ENCODE measurements at regions not wholly inside any gene's neighbourhood (a gene's known extent, or its start where the extent isn't known, plus 50 kb on each side); places are given as distances from the start of the nearest gene placed in this dataset.

GRCh38 chr1:185439727-185440415, 122.8 kb upstream of the IVNS1ABP start:
- DNase-seq (ENCODE audit: low spot score in 2 of 2, unreplicated experiment in 2 of 2): no peak
- Mint-ChIP-seq H3K27ac (no peak overlapping the region), H3K36me3 (no peaks in the 10 kb centered on the region), H3K9me3 (no peaks in the 10 kb centered on the region), H3K4me1 (peaks cover 34% of the 10 kb centered on the region), H3K4me3 (no peak overlapping the region), H3K27me3 (ENCODE audit: low read depth) (no peaks in the 10 kb centered on the region)
- TF ChIP-seq, protein P1, sequence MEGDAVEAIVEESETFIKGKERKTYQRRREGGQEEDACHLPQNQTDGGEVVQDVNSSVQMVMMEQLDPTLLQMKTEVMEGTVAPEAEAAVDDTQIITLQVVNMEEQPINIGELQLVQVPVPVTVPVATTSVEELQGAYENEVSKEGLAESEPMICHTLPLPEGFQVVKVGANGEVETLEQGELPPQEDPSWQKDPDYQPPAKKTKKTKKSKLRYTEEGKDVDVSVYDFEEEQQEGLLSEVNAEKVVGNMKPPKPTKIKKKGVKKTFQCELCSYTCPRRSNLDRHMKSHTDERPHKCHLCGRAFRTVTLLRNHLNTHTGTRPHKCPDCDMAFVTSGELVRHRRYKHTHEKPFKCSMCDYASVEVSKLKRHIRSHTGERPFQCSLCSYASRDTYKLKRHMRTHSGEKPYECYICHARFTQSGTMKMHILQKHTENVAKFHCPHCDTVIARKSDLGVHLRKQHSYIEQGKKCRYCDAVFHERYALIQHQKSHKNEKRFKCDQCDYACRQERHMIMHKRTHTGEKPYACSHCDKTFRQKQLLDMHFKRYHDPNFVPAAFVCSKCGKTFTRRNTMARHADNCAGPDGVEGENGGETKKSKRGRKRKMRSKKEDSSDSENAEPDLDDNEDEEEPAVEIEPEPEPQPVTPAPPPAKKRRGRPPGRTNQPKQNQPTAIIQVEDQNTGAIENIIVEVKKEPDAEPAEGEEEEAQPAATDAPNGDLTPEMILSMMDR (IDR thresholded peaks at IDR 0.05; ENCODE audit: unreplicated experiment): no peak

DNA sequence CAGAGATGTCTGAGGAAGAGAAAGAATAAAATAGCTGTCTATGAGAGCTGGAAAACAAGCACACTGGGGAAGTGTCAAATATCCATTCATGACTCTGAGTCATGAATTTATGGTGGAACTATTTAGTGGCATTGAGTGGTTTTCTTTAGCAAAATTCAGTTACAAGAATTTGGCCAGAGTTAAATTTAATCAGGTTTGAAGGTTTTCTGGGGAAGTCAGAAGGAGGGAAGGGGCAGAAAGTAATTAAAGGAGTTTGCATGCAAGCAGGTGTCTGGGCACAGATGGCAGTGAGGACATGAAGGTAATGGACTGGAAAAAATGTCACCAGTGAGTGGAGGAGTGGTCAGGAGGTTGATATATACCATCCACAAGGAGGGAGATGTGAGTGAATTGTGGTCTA, 121.9 kb upstream of the IVNS1ABP start:
- no peak overlapping the region for H3K4me3 Mint-ChIP-seq

GRCh38 chr1:185435696-185436379, 118.8 kb upstream of the IVNS1ABP start:
- TF ChIP-seq, protein P1 (IDR thresholded peaks at IDR 0.05; ENCODE audit: unreplicated experiment): no peak
- H3K9me3 Mint-ChIP-seq: peaks cover 7% of the 10 kb centered on the region
- no peaks in the 10 kb centered on the region for H3K36me3 Mint-ChIP-seq
- peaks cover 5% of the 10 kb centered on the region for H3K4me1 Mint-ChIP-seq
- no peak for DNase-seq (ENCODE audit: low spot score in 2 of 2, unreplicated experiment in 2 of 2)
- no peak overlapping the region for H3K4me3 Mint-ChIP-seq
- H3K27ac Mint-ChIP-seq: no peak overlapping the region
- no peaks in the 10 kb centered on the region for H3K27me3 Mint-ChIP-seq (ENCODE audit: low read depth)

More for the DNA sequence above, 121.9 kb upstream of the IVNS1ABP start:
- no peak for DNase-seq (ENCODE audit: low spot score in 2 of 2, unreplicated experiment in 2 of 2)
- Mint-ChIP-seq H3K27me3 (ENCODE audit: low read depth) (no peaks in the 10 kb centered on the region), H3K27ac (no peak overlapping the region), H3K4me1 (peaks cover 31% of the 10 kb centered on the region), H3K36me3 (no peaks in the 10 kb centered on the region), H3K9me3 (no peaks in the 10 kb centered on the region)
- TF ChIP-seq, protein P1 (IDR thresholded peaks at IDR 0.05; ENCODE audit: unreplicated experiment): no peak

- H3K4me3 Mint-ChIP-seq: no peak overlapping the region
- DNase-seq (ENCODE audit: low spot score in 2 of 2, unreplicated experiment in 2 of 2): no peak
- no peaks in the 10 kb centered on the region for H3K27me3 Mint-ChIP-seq (ENCODE audit: low read depth)
- peaks cover 1% of the 10 kb centered on the region for H3K36me3 Mint-ChIP-seq
- TF ChIP-seq, protein P1 (IDR thresholded peaks at IDR 0.05; ENCODE audit: unreplicated experiment): no peak
- H3K9me3 Mint-ChIP-seq: peaks cover 11% of the 10 kb centered on the region
- no peak overlapping the region for H3K27ac Mint-ChIP-seq
- H3K4me1 Mint-ChIP-seq: peaks cover 4% of the 10 kb centered on the region
Measured at GRCh38 chr1:185434721-185435120, 117.7 kb upstream of the IVNS1ABP start.

DNA sequence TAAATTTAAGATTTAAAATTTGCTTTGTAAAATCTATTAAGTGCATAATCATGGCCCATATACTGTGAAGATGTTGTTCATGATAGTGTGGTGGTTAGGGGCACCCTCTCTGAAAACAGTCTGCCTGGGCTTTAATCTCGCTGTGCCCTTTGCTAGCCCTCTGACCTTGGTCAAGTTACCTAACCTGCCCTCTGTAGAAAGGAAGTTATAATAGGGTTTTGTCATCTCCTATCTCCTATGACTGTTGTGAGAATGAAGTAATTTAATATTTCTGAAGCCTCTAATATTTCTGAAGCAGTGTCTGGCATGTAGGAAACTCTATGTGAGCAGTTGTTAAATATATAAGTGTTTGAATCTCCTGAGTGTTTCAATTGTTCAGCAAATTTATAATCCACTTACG, 116.6 kb upstream of the IVNS1ABP start:
- no peak overlapping the region for H3K4me3 Mint-ChIP-seq
- peaks cover 1% of the 10 kb centered on the region for H3K36me3 Mint-ChIP-seq
- no peak for DNase-seq (ENCODE audit: low spot score in 2 of 2, unreplicated experiment in 2 of 2)
- H3K27me3 Mint-ChIP-seq (ENCODE audit: low read depth): no peaks in the 10 kb centered on the region
- TF ChIP-seq, protein P1 (IDR thresholded peaks at IDR 0.05; ENCODE audit: unreplicated experiment): no peak
- peaks cover 4% of the 10 kb centered on the region for H3K4me1 Mint-ChIP-seq
- H3K27ac Mint-ChIP-seq: no peak overlapping the region
- H3K9me3 Mint-ChIP-seq: peaks cover 21% of the 10 kb centered on the region
